ENCODE measurements at regions not wholly inside any gene's neighbourhood (a gene's known extent, or its start where the extent isn't known, plus 50 kb on each side); places are given as distances from the start of the nearest gene placed in this dataset.

DNA sequence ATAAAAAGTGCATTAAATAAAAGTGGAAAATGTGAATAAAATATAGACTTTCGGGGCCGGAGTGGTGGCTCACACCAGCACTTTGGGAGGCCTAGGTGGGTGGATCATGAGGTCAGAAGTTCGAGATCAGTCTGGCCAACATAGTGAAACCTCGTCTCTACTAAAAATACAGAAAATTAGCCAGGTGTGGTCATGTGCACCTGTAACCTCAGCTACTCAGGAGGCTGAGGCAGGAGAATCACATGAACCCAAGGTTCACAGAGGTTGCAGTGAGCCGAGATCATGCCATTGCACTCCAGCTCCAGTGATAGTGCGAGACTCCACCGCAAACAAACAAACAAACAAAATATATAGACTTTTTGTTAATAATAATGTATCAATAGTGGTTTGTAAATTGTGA, 293.6 kb upstream of the TRAM1L1 start:
- TF ChIP-seq, protein P1, sequence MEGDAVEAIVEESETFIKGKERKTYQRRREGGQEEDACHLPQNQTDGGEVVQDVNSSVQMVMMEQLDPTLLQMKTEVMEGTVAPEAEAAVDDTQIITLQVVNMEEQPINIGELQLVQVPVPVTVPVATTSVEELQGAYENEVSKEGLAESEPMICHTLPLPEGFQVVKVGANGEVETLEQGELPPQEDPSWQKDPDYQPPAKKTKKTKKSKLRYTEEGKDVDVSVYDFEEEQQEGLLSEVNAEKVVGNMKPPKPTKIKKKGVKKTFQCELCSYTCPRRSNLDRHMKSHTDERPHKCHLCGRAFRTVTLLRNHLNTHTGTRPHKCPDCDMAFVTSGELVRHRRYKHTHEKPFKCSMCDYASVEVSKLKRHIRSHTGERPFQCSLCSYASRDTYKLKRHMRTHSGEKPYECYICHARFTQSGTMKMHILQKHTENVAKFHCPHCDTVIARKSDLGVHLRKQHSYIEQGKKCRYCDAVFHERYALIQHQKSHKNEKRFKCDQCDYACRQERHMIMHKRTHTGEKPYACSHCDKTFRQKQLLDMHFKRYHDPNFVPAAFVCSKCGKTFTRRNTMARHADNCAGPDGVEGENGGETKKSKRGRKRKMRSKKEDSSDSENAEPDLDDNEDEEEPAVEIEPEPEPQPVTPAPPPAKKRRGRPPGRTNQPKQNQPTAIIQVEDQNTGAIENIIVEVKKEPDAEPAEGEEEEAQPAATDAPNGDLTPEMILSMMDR (IDR thresholded peaks at IDR 0.05), result no peak
- no peak for TF ChIP-seq POLR2A (IDR thresholded peaks at IDR 0.05)
